ENCODE measurements at regions not wholly inside any gene's neighbourhood (a gene's known extent, or its start where the extent isn't known, plus 50 kb on each side); places are given as distances from the start of the nearest gene placed in this dataset.

GRCh38 chr13:58728126-58728525 lies 1096.6 kb downstream of the PCDH17 start:
- Histone ChIP-seq H3K4me3 (replicated peaks; ENCODE audit: insufficient read depth, low read length) (no peak overlapping the region), H3K27ac (replicated peaks) (no peak overlapping the region), H3K27me3 (ENCODE audit: insufficient read depth, poor library complexity, severe bottlenecking) (no peaks in the 10 kb centered on the region)
- TF ChIP-seq GABPA (IDR thresholded peaks at IDR 0.05; ENCODE audit: low read depth) (no peak), CTCF (IDR thresholded peaks at IDR 0.05; ENCODE audit: insufficient read depth, low read length) (no peak), SPI1 (IDR thresholded peaks at IDR 0.05; ENCODE audit: borderline replicate concordance, low read depth) (no peak), POLR2AphosphoS5 (IDR thresholded peaks at IDR 0.05; ENCODE audit: low read depth) (no peak), REST (IDR thresholded peaks at IDR 0.05; ENCODE audit: insufficient replicate concordance, low read depth) (no peak)
- no peak for DNase-seq (ENCODE audit: low read depth in 1 of 2, low spot score in 1 of 2)

- H3K27me3 ChIP-seq (ENCODE audit: insufficient read depth, poor library complexity, severe bottlenecking), result no peaks in the 10 kb centered on the region
- no peak for DNase-seq (ENCODE audit: low read depth in 1 of 2, low spot score in 1 of 2)
- H3K27ac ChIP-seq (replicated peaks), result no peak overlapping the region
- no peak for TF ChIP-seq GABPA (IDR thresholded peaks at IDR 0.05; ENCODE audit: low read depth)
- no peak for TF ChIP-seq CTCF (IDR thresholded peaks at IDR 0.05; ENCODE audit: insufficient read depth, low read length)
- TF ChIP-seq POLR2AphosphoS5 (IDR thresholded peaks at IDR 0.05; ENCODE audit: low read depth), result no peak
- TF ChIP-seq SPI1 (IDR thresholded peaks at IDR 0.05; ENCODE audit: borderline replicate concordance, low read depth), result no peak
- no peak for TF ChIP-seq REST (IDR thresholded peaks at IDR 0.05; ENCODE audit: insufficient replicate concordance, low read depth)
- H3K4me3 ChIP-seq (replicated peaks; ENCODE audit: insufficient read depth, low read length), result no peak overlapping the region
These were observed 1097.8 kb downstream of the PCDH17 start for GRCh38 chr13:58729361-58729760.

DNA sequence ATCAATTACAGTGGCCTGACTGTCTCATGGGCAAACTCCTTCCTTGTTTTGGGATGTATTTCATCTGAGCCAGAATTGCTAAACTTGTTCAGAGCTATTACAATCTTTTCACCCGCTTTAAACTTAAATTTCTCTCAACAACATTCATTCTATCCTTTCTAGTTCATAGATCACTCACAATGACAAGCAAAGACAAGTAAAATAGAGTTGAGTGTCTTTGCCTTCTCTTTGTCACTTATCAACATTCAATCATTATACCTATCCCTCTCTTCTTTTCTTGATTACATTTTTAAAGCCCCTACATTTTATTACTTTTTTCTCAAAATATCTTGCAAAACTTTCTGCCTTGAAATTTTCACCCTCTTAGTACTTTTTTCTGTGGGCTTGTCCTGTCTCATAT lies 1113.1 kb downstream of the PCDH17 start:
- DNase-seq (ENCODE audit: low read depth in 1 of 2, low spot score in 1 of 2), result no peak
- H3K27me3 ChIP-seq (ENCODE audit: insufficient read depth, poor library complexity, severe bottlenecking), result no peaks in the 10 kb centered on the region
- H3K4me3 ChIP-seq (replicated peaks; ENCODE audit: insufficient read depth, low read length), result no peak overlapping the region
- no peak for TF ChIP-seq SPI1 (IDR thresholded peaks at IDR 0.05; ENCODE audit: borderline replicate concordance, low read depth)
- TF ChIP-seq POLR2AphosphoS5 (IDR thresholded peaks at IDR 0.05; ENCODE audit: low read depth), result no peak
- no peak for TF ChIP-seq GABPA (IDR thresholded peaks at IDR 0.05; ENCODE audit: low read depth)
- no peak for TF ChIP-seq CTCF (IDR thresholded peaks at IDR 0.05; ENCODE audit: insufficient read depth, low read length)
- no peak for TF ChIP-seq REST (IDR thresholded peaks at IDR 0.05; ENCODE audit: insufficient replicate concordance, low read depth)
- no peak overlapping the region for H3K27ac ChIP-seq (replicated peaks)

Data from HL-60 (cell line).